Keratinocyte (primary cell): ENCODE measurements at regions not wholly inside any gene's neighbourhood (a gene's known extent, or its start where the extent isn't known, plus 50 kb on each side); places are given as distances from the start of the nearest gene placed in this dataset.

Source experiments
- DNase-seq: peaks from one replicate; pipeline ENCODE4 v3.0.0-alpha.2; 2011; ENCODE audit warnings: low read depth, missing footprints, low spot score
- FAIRE-seq: peaks from 2 replicates; lab custom pipeline; 2011; peaks lifted over from hg19 to GRCh38; lab: Jason Lieb, UNC
- H2AFZ ChIP-seq: 2 replicates; pipeline ENCODE4 v1.6.0; 2012; ENCODE audit warnings: low read length, control low read depth, inconsistent platforms; ENCODE audit not compliant: control insufficient read depth
- H3K27ac ChIP-seq: 2 replicates; pipeline ENCODE4 v1.5.1; 2011; ENCODE audit warnings: low read length; ENCODE audit not compliant: control insufficient read depth, insufficient read depth
- H3K27me3 ChIP-seq: 3 replicates; pipeline ENCODE4 v1.6.0; 2011; ENCODE audit warnings: low read length; ENCODE audit not compliant: control insufficient read depth, insufficient read depth; ENCODE audit errors: extremely low read depth
- H3K36me3 ChIP-seq, 2 experiments: 2 replicates in 1 of 2; 3 replicates in 1 of 2; pipeline ENCODE4 v1.5.1; 2011; ENCODE audit warnings: low read length in 2 of 2, mild to moderate bottlenecking in 1 of 2; ENCODE audit not compliant: control insufficient read depth in 2 of 2, insufficient read depth in 2 of 2; ENCODE audit errors: extremely low read depth in 1 of 2
- H3K4me1 ChIP-seq: 3 replicates; pipeline ENCODE4 v1.5.1; 2011; ENCODE audit warnings: low read length; ENCODE audit not compliant: control insufficient read depth, insufficient read depth; ENCODE audit errors: extremely low read depth
- H3K4me2 ChIP-seq: 3 replicates; pipeline ENCODE4 v1.6.0; 2011; ENCODE audit warnings: low read depth, low read length; ENCODE audit not compliant: control insufficient read depth, insufficient read depth; ENCODE audit errors: extremely low read depth
- H3K4me3 ChIP-seq, 3 experiments: fragments of 200-600 bp in 1 of 3; sonication (generic) in 1 of 3; 2 replicates in 2 of 3; 3 replicates in 1 of 3; pipeline ENCODE4 v1.5.1; 2011 to 2016; ENCODE audit warnings: low read length in 3 of 3, mild to moderate bottlenecking in 3 of 3, control low read depth in 2 of 3, inconsistent platforms in 1 of 3, low read depth in 1 of 3, mixed read lengths in 1 of 3, mixed run types in 1 of 3, moderate library complexity in 1 of 3; ENCODE audit not compliant: control insufficient read depth in 2 of 3, insufficient read depth in 2 of 3; ENCODE audit errors: extremely low read depth in 1 of 3
- H3K79me2 ChIP-seq: 2 replicates; pipeline ENCODE4 v1.6.0; 2012; ENCODE audit warnings: low read length; ENCODE audit not compliant: control insufficient read depth, insufficient read depth
- H3K9ac ChIP-seq: 3 replicates; pipeline ENCODE4 v1.6.0; 2011; ENCODE audit warnings: low read length; ENCODE audit not compliant: control insufficient read depth, insufficient read depth; ENCODE audit errors: extremely low read depth
- H3K9me1 ChIP-seq: 3 replicates; pipeline ENCODE4 v1.6.0; 2011; ENCODE audit warnings: low read length; ENCODE audit not compliant: control insufficient read depth, insufficient read depth; ENCODE audit errors: extremely low read depth
- H3K9me3 ChIP-seq: 2 replicates; pipeline ENCODE4 v1.5.1; 2012; ENCODE audit warnings: low read depth, low read length; ENCODE audit not compliant: control insufficient read depth
- H4K20me1 ChIP-seq: 3 replicates; pipeline ENCODE4 v1.6.0; 2011; ENCODE audit warnings: low read length; ENCODE audit not compliant: control insufficient read depth, insufficient read depth; ENCODE audit errors: extremely low read depth
- CTCF ChIP-seq, 3 experiments: IDR thresholded peaks in 1 of 3; conservative IDR thresholded peaks in 1 of 3; optimal IDR thresholded peaks in 1 of 3; 2 replicates in 2 of 3; 3 replicates in 1 of 3; pipeline versions ENCODE3 to v1.5.1; 2011; ENCODE audit warnings: low read length in 3 of 3, mild to moderate bottlenecking in 3 of 3, moderate library complexity in 2 of 3, control low read depth in 1 of 3, inconsistent platforms in 1 of 3; ENCODE audit not compliant: insufficient read depth in 2 of 3; ENCODE audit errors: extremely low read depth in 1 of 3
- EZH2 ChIP-seq: IDR thresholded peaks from one replicate; pipeline ENCODE4 v1.6.1; 2012; ENCODE audit warnings: inconsistent platforms, mild to moderate bottlenecking, low read length, moderate library complexity
- dilution Hi-C: fragments of 300-500 bp; cut with MboI; formaldehyde crosslinking; loops from one replicate; pipeline ENCODE4 v1.7.0; 2020; ENCODE audit warnings: low sequenced_read_pairs; ENCODE audit not compliant: extremely low pct_ligation_motif_present

DNA sequence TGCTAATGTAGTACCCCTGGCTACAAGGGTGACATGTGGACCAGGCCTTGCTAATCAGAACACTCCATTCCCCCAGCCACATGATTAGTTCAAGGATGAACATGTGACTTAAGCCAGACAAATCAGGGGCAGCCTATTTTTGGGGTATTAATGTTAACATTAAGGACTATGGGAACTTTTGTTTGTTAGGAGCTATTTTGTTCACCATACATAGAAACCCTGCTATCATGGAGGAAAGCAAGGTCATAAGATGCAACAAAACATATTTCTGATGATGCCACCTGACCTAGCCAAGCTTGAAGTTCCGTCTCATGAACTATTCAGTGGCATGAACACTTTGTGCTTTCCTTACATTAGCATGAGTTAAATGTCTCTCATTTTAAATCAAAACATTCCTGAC, 90.8 kb upstream of the PELI2 start:
- Histone ChIP-seq H3K9me3 (no peaks in the 10 kb centered on the region), H3K4me2 (no peak overlapping the region), H3K27ac (no peak overlapping the region), H3K4me3 (no peak overlapping the region), H4K20me1 (no peaks in the 10 kb centered on the region), H3K27me3 (peaks cover 3% of the 10 kb centered on the region), H2AFZ (no peak overlapping the region), H3K79me2 (no peaks in the 10 kb centered on the region), H3K36me3 (no peaks in the 10 kb centered on the region), H3K9ac (no peak overlapping the region), H3K9me1 (no peaks in the 10 kb centered on the region), H3K4me1 (no peaks in the 10 kb centered on the region)
- dilution Hi-C loops = no loop called here
- TF ChIP-seq CTCF (optimal IDR thresholded peaks at IDR 0.05 in 1 of 3, IDR thresholded peaks at IDR 0.05 in 1 of 3, conservative IDR thresholded peaks at IDR 0.05 in 1 of 3; ENCODE audit: extremely low read depth in 1 of 3, insufficient read depth in 2 of 3, low read length in 3 of 3) = no peak
- TF ChIP-seq EZH2 = no peak
- DNase-seq = no peak
- FAIRE-seq = no peak

GRCh38 chr14:56027916-56028712, 90.1 kb upstream of the PELI2 start:
- dilution Hi-C loops = no loop called here
- no peak for TF ChIP-seq CTCF (optimal IDR thresholded peaks at IDR 0.05 in 1 of 3, IDR thresholded peaks at IDR 0.05 in 1 of 3, conservative IDR thresholded peaks at IDR 0.05 in 1 of 3; ENCODE audit: extremely low read depth in 1 of 3, insufficient read depth in 2 of 3, low read length in 3 of 3)
- TF ChIP-seq EZH2 = no peak
- no peak overlapping the region for H2AFZ ChIP-seq
- H3K36me3 ChIP-seq = no peaks in the 10 kb centered on the region
- H3K4me3 ChIP-seq = no peak overlapping the region
- H3K79me2 ChIP-seq = no peaks in the 10 kb centered on the region
- H3K4me2 ChIP-seq = no peak overlapping the region
- no peak overlapping the region for H3K9ac ChIP-seq
- H3K4me1 ChIP-seq = no peaks in the 10 kb centered on the region
- H3K27me3 ChIP-seq = peaks cover 3% of the 10 kb centered on the region
- H4K20me1 ChIP-seq = no peaks in the 10 kb centered on the region
- DNase-seq = no peak
- no peak for FAIRE-seq
- H3K9me3 ChIP-seq = no peaks in the 10 kb centered on the region
- H3K27ac ChIP-seq = no peak overlapping the region
- H3K9me1 ChIP-seq = no peaks in the 10 kb centered on the region
